Mesendoderm (in vitro differentiated cells): ENCODE measurements at regions not wholly inside any gene's neighbourhood (a gene's known extent, or its start where the extent isn't known, plus 50 kb on each side); places are given as distances from the start of the nearest gene placed in this dataset.

Experiments used
- DNase-seq: peaks from one replicate; pipeline ENCODE4 v3.0.0; 2013
- H2AK5ac ChIP-seq: 2 replicates; pipeline ENCODE4 v1.6.1; 2013; ENCODE audit warnings: low read length, inconsistent platforms
- H2BK120ac ChIP-seq: 2 replicates; pipeline ENCODE4 v1.6.1; 2013; ENCODE audit warnings: low read depth, mild to moderate bottlenecking, low read length, moderate library complexity, mixed read lengths
- H2BK15ac ChIP-seq: replicated peaks from 2 replicates; pipeline ENCODE4 v1.6.1; 2013; ENCODE audit warnings: low read depth, mild to moderate bottlenecking, moderate library complexity
- H2BK5ac ChIP-seq: 2 replicates; pipeline ENCODE4 v1.6.1; 2013; ENCODE audit warnings: low read length, inconsistent platforms
- H3K18ac ChIP-seq: 2 replicates; pipeline ENCODE4 v1.6.1; 2013; ENCODE audit warnings: mild to moderate bottlenecking, low read length, mixed read lengths
- H3K23ac ChIP-seq: one replicate; pipeline ENCODE4 v1.6.1; 2013; ENCODE audit warnings: low read length
- H3K27ac ChIP-seq: 2 replicates; pipeline ENCODE4 v1.5.1; 2013; ENCODE audit warnings: low read depth, mild to moderate bottlenecking, inconsistent platforms, low read length, moderate library complexity
- H3K27me3 ChIP-seq: 2 replicates; pipeline ENCODE4 v1.6.1; 2013; ENCODE audit warnings: low read length, control low read depth, mild to moderate bottlenecking, inconsistent platforms; ENCODE audit not compliant: insufficient read depth, poor library complexity
- H3K36me3 ChIP-seq: 2 replicates; pipeline ENCODE4 v1.6.1; 2013; ENCODE audit warnings: low read length, inconsistent platforms; ENCODE audit not compliant: control insufficient read depth, insufficient read depth
- H3K4ac ChIP-seq: one replicate; pipeline ENCODE4 v1.6.1; 2013; ENCODE audit warnings: low read depth, mild to moderate bottlenecking, low read length, moderate library complexity
- H3K4me1 ChIP-seq: 2 replicates; pipeline ENCODE4 v1.6.1; 2013; ENCODE audit warnings: low read depth, low read length, inconsistent platforms; ENCODE audit not compliant: control insufficient read depth
- H3K4me2 ChIP-seq: 2 replicates; pipeline ENCODE4 v1.6.1; 2013; ENCODE audit warnings: low read length
- H3K4me3 ChIP-seq: 2 replicates; pipeline ENCODE4 v1.5.1; 2013; ENCODE audit warnings: mild to moderate bottlenecking, low read length
- H3K56ac ChIP-seq: one replicate; pipeline ENCODE4 v1.6.1; 2013; ENCODE audit warnings: low read length
- H3K79me1 ChIP-seq: 2 replicates; pipeline ENCODE4 v1.6.1; 2013; ENCODE audit warnings: low read length, inconsistent platforms
- H3K79me2 ChIP-seq: 2 replicates; pipeline ENCODE4 v1.6.1; 2013; ENCODE audit warnings: mild to moderate bottlenecking, low read length; ENCODE audit not compliant: control insufficient read depth, insufficient read depth
- H3K9ac ChIP-seq: 2 replicates; pipeline ENCODE4 v1.6.1; 2013; ENCODE audit warnings: low read length, inconsistent platforms
- H4K5ac ChIP-seq: one replicate; pipeline ENCODE4 v1.6.1; 2013; ENCODE audit warnings: low read length
- H4K8ac ChIP-seq: one replicate; pipeline ENCODE4 v1.6.1; 2013; ENCODE audit warnings: low read depth, mild to moderate bottlenecking, control low read depth, low read length, moderate library complexity
- WGBS: extraction: QIAGEN DNeasy Blood & Tissue Kit; methylation state at CpG from one replicate; pipeline ENCODE4 v1.1.7; 2013; ENCODE audit warnings: low lambda C conversion rate, missing lambda C conversion rate; ENCODE audit not compliant: insufficient coverage; ENCODE audit errors: extremely low coverage; 5-methylcytosine and 5-hydroxymethylcytosine counted together

- Histone ChIP-seq H4K8ac (no peak overlapping the region), H3K4ac (no peak overlapping the region), H3K27ac (no peak overlapping the region), H3K4me2 (no peak overlapping the region), H3K4me3 (no peak overlapping the region), H3K4me1 (no peaks in the 10 kb centered on the region), H3K36me3 (no peaks in the 10 kb centered on the region), H3K18ac (no peak overlapping the region), H2BK120ac (no peak overlapping the region), H3K79me1 (no peaks in the 10 kb centered on the region), H2BK5ac (no peak overlapping the region), H3K56ac (no peak overlapping the region), H2BK15ac (no peak overlapping the region), H3K27me3 (no peaks in the 10 kb centered on the region), H3K23ac (no peak overlapping the region), H2AK5ac (no peak overlapping the region), H4K5ac (no peak overlapping the region), H3K79me2 (no peaks in the 10 kb centered on the region), H3K9ac (no peak overlapping the region)
- no peak for DNase-seq
- no CpG with 5 or more reads among the region's 8 CpGs for WGBS
These were observed 99.3 kb downstream of the KLF4 start for GRCh38 chr9:107390279-107390678.

- Histone ChIP-seq H2AK5ac (no peak overlapping the region), H3K27ac (no peak overlapping the region), H3K4me1 (no peaks in the 10 kb centered on the region), H3K4me2 (no peak overlapping the region), H3K4me3 (no peak overlapping the region), H2BK120ac (no peak overlapping the region), H3K27me3 (no peaks in the 10 kb centered on the region), H3K9ac (no peak overlapping the region), H4K5ac (no peak overlapping the region), H3K36me3 (no peaks in the 10 kb centered on the region), H2BK5ac (no peak overlapping the region), H2BK15ac (no peak overlapping the region), H4K8ac (no peak overlapping the region), H3K56ac (no peak overlapping the region), H3K4ac (no peak overlapping the region), H3K79me1 (no peaks in the 10 kb centered on the region), H3K23ac (no peak overlapping the region), H3K18ac (no peak overlapping the region), H3K79me2 (no peaks in the 10 kb centered on the region)
- no CpG with 5 or more reads among the region's 3 CpGs for WGBS
- DNase-seq = no peak
These were observed 99.9 kb downstream of the KLF4 start for GRCh38 chr9:107389617-107390071.

DNA sequence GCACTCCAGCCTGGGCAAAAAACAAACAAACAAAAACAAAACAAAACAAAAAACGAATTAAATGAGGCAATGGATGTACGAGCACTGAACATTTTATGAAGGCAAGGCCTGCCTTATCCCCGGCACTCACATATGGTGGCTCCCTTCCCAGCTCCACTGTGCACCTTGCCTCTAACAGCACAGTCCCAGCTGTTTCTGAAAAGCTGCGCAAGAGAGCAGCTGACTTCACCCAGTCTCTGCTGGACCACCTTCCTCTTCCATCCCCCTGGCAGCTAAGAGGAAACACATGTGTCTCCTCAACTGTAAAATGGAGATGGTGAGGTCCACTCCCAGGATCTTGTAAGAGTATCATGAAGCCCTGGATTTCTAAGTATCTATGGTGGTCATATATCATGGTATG, 100.7 kb downstream of the KLF4 start:
- Histone ChIP-seq H3K79me1 (no peaks in the 10 kb centered on the region), H2BK5ac (no peak overlapping the region), H3K23ac (no peak overlapping the region), H3K4me2 (no peak overlapping the region), H3K4me1 (no peaks in the 10 kb centered on the region), H2BK15ac (no peak overlapping the region), H3K36me3 (no peaks in the 10 kb centered on the region), H2BK120ac (no peak overlapping the region), H3K4ac (no peak overlapping the region), H3K18ac (no peak overlapping the region), H3K79me2 (no peaks in the 10 kb centered on the region), H2AK5ac (no peak overlapping the region), H3K56ac (no peak overlapping the region), H4K5ac (no peak overlapping the region), H3K27ac (no peak overlapping the region), H3K4me3 (no peak overlapping the region), H3K9ac (no peak overlapping the region), H4K8ac (no peak overlapping the region), H3K27me3 (no peaks in the 10 kb centered on the region)
- no CpG with 5 or more reads among the region's 4 CpGs for WGBS
- DNase-seq = no peak

DNA sequence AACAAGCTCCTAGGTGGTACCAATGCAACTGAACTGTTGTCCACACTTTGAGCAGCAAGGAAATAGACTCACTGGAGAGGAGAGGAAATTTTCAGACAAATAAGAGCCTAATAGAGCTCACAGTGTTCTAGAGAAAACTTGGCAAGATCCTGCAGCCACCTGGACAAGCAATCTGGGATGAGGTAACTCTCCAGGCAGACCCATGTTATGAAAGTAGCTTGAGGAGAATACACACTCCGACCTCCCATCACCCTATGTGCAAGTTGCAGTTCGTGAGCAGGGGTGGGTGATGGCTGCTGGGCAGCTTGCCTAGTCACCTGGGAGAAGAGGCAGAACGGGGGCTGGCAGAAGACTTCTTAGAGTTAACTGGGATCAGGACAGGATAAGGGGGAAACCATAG, 102.2 kb downstream of the KLF4 start:
- Histone ChIP-seq H3K4me1 (no peaks in the 10 kb centered on the region), H2AK5ac (no peak overlapping the region), H3K79me2 (no peaks in the 10 kb centered on the region), H2BK120ac (no peak overlapping the region), H3K27ac (no peak overlapping the region), H3K23ac (no peak overlapping the region), H3K4me2 (no peak overlapping the region), H3K36me3 (no peaks in the 10 kb centered on the region), H3K9ac (no peak overlapping the region), H3K4ac (no peak overlapping the region), H2BK15ac (no peak overlapping the region), H3K18ac (no peak overlapping the region), H3K4me3 (no peak overlapping the region), H3K79me1 (no peaks in the 10 kb centered on the region), H3K27me3 (no peaks in the 10 kb centered on the region), H4K8ac (no peak overlapping the region), H3K56ac (no peak overlapping the region), H4K5ac (no peak overlapping the region), H2BK5ac (no peak overlapping the region)
- WGBS = no CpG with 5 or more reads among the region's 3 CpGs
- DNase-seq = no peak

- Histone ChIP-seq H4K5ac (no peak overlapping the region), H2BK120ac (no peak overlapping the region), H3K27ac (no peak overlapping the region), H3K79me2 (no peaks in the 10 kb centered on the region), H2BK15ac (no peak overlapping the region), H2AK5ac (no peak overlapping the region), H3K27me3 (no peaks in the 10 kb centered on the region), H3K4me2 (no peak overlapping the region), H3K56ac (no peak overlapping the region), H2BK5ac (no peak overlapping the region), H3K9ac (no peak overlapping the region), H3K4ac (no peak overlapping the region), H3K79me1 (no peaks in the 10 kb centered on the region), H3K36me3 (no peaks in the 10 kb centered on the region), H3K4me3 (no peak overlapping the region), H3K4me1 (no peaks in the 10 kb centered on the region), H3K18ac (no peak overlapping the region), H4K8ac (no peak overlapping the region), H3K23ac (no peak overlapping the region)
- no peak for DNase-seq
- no CpG with 5 or more reads among the region's 1 CpG for WGBS
These were observed 103.2 kb downstream of the KLF4 start for GRCh38 chr9:107386396-107386795.
